ENCODE measurements at regions not wholly inside any gene's neighbourhood (a gene's known extent, or its start where the extent isn't known, plus 50 kb on each side); places are given as distances from the start of the nearest gene placed in this dataset.

GRCh38 chr4:14371131-14371530 is 631.1 kb upstream of the CPEB2 start:
- DNase-seq (ENCODE audit: low spot score in 2 of 2) (no peak), ATAC-seq (replicated peaks; ENCODE audit: extremely low read depth, poor library complexity, severe bottlenecking) (no peak)
- H3K27me3 Mint-ChIP-seq: no peaks in the 10 kb centered on the region
- H3K36me3 Mint-ChIP-seq (ENCODE audit: insufficient read depth): no peaks in the 10 kb centered on the region
- peaks cover 12% of the 10 kb centered on the region for H3K9me3 Mint-ChIP-seq
- H3K27ac Mint-ChIP-seq (ENCODE audit: low read depth): no peak overlapping the region
- H3K4me1 Mint-ChIP-seq: no peaks in the 10 kb centered on the region
- H3K4me3 Mint-ChIP-seq: no peak overlapping the region

GRCh38 chr4:14375816-14376215 is 626.5 kb upstream of the CPEB2 start:
- ATAC-seq (replicated peaks; ENCODE audit: extremely low read depth, poor library complexity, severe bottlenecking): no peak
- DNase-seq (ENCODE audit: low spot score in 2 of 2): no peak
- Mint-ChIP-seq H3K27ac (ENCODE audit: low read depth) (no peak overlapping the region), H3K36me3 (ENCODE audit: insufficient read depth) (no peaks in the 10 kb centered on the region), H3K4me1 (no peaks in the 10 kb centered on the region), H3K4me3 (no peak overlapping the region), H3K27me3 (no peaks in the 10 kb centered on the region), H3K9me3 (peaks cover 4% of the 10 kb centered on the region)

GRCh38 chr4:14379183-14379582 is 623.1 kb upstream of the CPEB2 start:
- ATAC-seq (replicated peaks; ENCODE audit: extremely low read depth, poor library complexity, severe bottlenecking) (no peak), DNase-seq (ENCODE audit: low spot score in 2 of 2) (no peak)
- no peaks in the 10 kb centered on the region for H3K36me3 Mint-ChIP-seq (ENCODE audit: insufficient read depth)
- no peak overlapping the region for H3K27ac Mint-ChIP-seq (ENCODE audit: low read depth)
- H3K27me3 Mint-ChIP-seq: no peaks in the 10 kb centered on the region
- no peaks in the 10 kb centered on the region for H3K9me3 Mint-ChIP-seq
- no peaks in the 10 kb centered on the region for H3K4me1 Mint-ChIP-seq
- no peak overlapping the region for H3K4me3 Mint-ChIP-seq

GRCh38 chr4:14383652-14384051 is 618.6 kb upstream of the CPEB2 start:
- Mint-ChIP-seq H3K9me3 (peaks cover 6% of the 10 kb centered on the region), H3K27ac (ENCODE audit: low read depth) (no peak overlapping the region), H3K4me1 (no peaks in the 10 kb centered on the region), H3K4me3 (no peak overlapping the region), H3K36me3 (ENCODE audit: insufficient read depth) (no peaks in the 10 kb centered on the region), H3K27me3 (no peaks in the 10 kb centered on the region)
- DNase-seq (ENCODE audit: low spot score in 2 of 2) (no peak), ATAC-seq (replicated peaks; ENCODE audit: extremely low read depth, poor library complexity, severe bottlenecking) (no peak)

GRCh38 chr4:14384824-14385223 is 617.5 kb upstream of the CPEB2 start:
- no peak for ATAC-seq (replicated peaks; ENCODE audit: extremely low read depth, poor library complexity, severe bottlenecking)
- no peaks in the 10 kb centered on the region for H3K27me3 Mint-ChIP-seq
- no peak overlapping the region for H3K4me3 Mint-ChIP-seq
- no peaks in the 10 kb centered on the region for H3K4me1 Mint-ChIP-seq
- no peak overlapping the region for H3K27ac Mint-ChIP-seq (ENCODE audit: low read depth)
- peaks cover 6% of the 10 kb centered on the region for H3K9me3 Mint-ChIP-seq
- H3K36me3 Mint-ChIP-seq (ENCODE audit: insufficient read depth): no peaks in the 10 kb centered on the region
- DNase-seq (ENCODE audit: low spot score in 2 of 2): no peak

- no peaks in the 10 kb centered on the region for H3K4me1 Mint-ChIP-seq
- ATAC-seq (replicated peaks; ENCODE audit: extremely low read depth, poor library complexity, severe bottlenecking) (no peak), DNase-seq (ENCODE audit: low spot score in 2 of 2) (no peak)
- H3K9me3 Mint-ChIP-seq: peaks cover 6% of the 10 kb centered on the region
- H3K36me3 Mint-ChIP-seq (ENCODE audit: insufficient read depth): no peaks in the 10 kb centered on the region
- H3K27ac Mint-ChIP-seq (ENCODE audit: low read depth): no peak overlapping the region
- H3K4me3 Mint-ChIP-seq: no peak overlapping the region
- no peaks in the 10 kb centered on the region for H3K27me3 Mint-ChIP-seq
Measured at GRCh38 chr4:14386196-14386595, 616.1 kb upstream of the CPEB2 start.

- H3K4me3 Mint-ChIP-seq: no peak overlapping the region
- no peaks in the 10 kb centered on the region for H3K4me1 Mint-ChIP-seq
- H3K9me3 Mint-ChIP-seq: peaks cover 12% of the 10 kb centered on the region
- H3K27ac Mint-ChIP-seq (ENCODE audit: low read depth): no peak overlapping the region
- H3K36me3 Mint-ChIP-seq (ENCODE audit: insufficient read depth): no peaks in the 10 kb centered on the region
- H3K27me3 Mint-ChIP-seq: no peaks in the 10 kb centered on the region
- DNase-seq (ENCODE audit: low spot score in 2 of 2) (no peak), ATAC-seq (replicated peaks; ENCODE audit: extremely low read depth, poor library complexity, severe bottlenecking) (no peak)
Measured at GRCh38 chr4:14387647-14388046, 614.6 kb upstream of the CPEB2 start.

- Mint-ChIP-seq H3K27me3 (no peaks in the 10 kb centered on the region), H3K4me3 (no peak overlapping the region), H3K36me3 (ENCODE audit: insufficient read depth) (no peaks in the 10 kb centered on the region), H3K27ac (ENCODE audit: low read depth) (no peak overlapping the region), H3K9me3 (peaks cover 6% of the 10 kb centered on the region), H3K4me1 (no peaks in the 10 kb centered on the region)
- ATAC-seq (replicated peaks; ENCODE audit: extremely low read depth, poor library complexity, severe bottlenecking): no peak
- DNase-seq (ENCODE audit: low spot score in 2 of 2): no peak
Measured at GRCh38 chr4:14392378-14392777, 609.9 kb upstream of the CPEB2 start.

GRCh38 chr4:14396183-14396582 is 606.1 kb upstream of the CPEB2 start:
- ATAC-seq (replicated peaks; ENCODE audit: extremely low read depth, poor library complexity, severe bottlenecking): no peak

GRCh38 chr4:14399848-14400247 is 602.4 kb upstream of the CPEB2 start:
- Mint-ChIP-seq H3K36me3 (ENCODE audit: insufficient read depth) (no peaks in the 10 kb centered on the region), H3K27me3 (no peaks in the 10 kb centered on the region), H3K27ac (ENCODE audit: low read depth) (no peak overlapping the region), H3K4me3 (no peak overlapping the region), H3K9me3 (peaks cover 16% of the 10 kb centered on the region), H3K4me1 (no peaks in the 10 kb centered on the region)
- no peak for DNase-seq (ENCODE audit: low spot score in 2 of 2)
- ATAC-seq (replicated peaks; ENCODE audit: extremely low read depth, poor library complexity, severe bottlenecking): no peak

More at GRCh38 chr4:14396183-14396582, 606.1 kb upstream of the CPEB2 start:
- Mint-ChIP-seq H3K9me3 (peaks cover 17% of the 10 kb centered on the region), H3K27me3 (no peaks in the 10 kb centered on the region), H3K4me3 (no peak overlapping the region), H3K4me1 (no peaks in the 10 kb centered on the region), H3K27ac (ENCODE audit: low read depth) (no peak overlapping the region), H3K36me3 (ENCODE audit: insufficient read depth) (no peaks in the 10 kb centered on the region)
- DNase-seq (ENCODE audit: low spot score in 2 of 2): no peak

GRCh38 chr4:14400307-14400706 is 602.0 kb upstream of the CPEB2 start:
- ATAC-seq (replicated peaks; ENCODE audit: extremely low read depth, poor library complexity, severe bottlenecking) (no peak), DNase-seq (ENCODE audit: low spot score in 2 of 2) (no peak)
- H3K27me3 Mint-ChIP-seq: no peaks in the 10 kb centered on the region

GRCh38 chr4:14403132-14403531 is 599.1 kb upstream of the CPEB2 start:
- no peaks in the 10 kb centered on the region for H3K4me1 Mint-ChIP-seq
- ATAC-seq (replicated peaks; ENCODE audit: extremely low read depth, poor library complexity, severe bottlenecking): no peak
- no peaks in the 10 kb centered on the region for H3K27me3 Mint-ChIP-seq
- DNase-seq (ENCODE audit: low spot score in 2 of 2): no peak
- H3K27ac Mint-ChIP-seq (ENCODE audit: low read depth): no peak overlapping the region
- H3K4me3 Mint-ChIP-seq: no peak overlapping the region
- H3K36me3 Mint-ChIP-seq (ENCODE audit: insufficient read depth): no peaks in the 10 kb centered on the region
- peaks cover 16% of the 10 kb centered on the region for H3K9me3 Mint-ChIP-seq

More at GRCh38 chr4:14400307-14400706, 602.0 kb upstream of the CPEB2 start:
- Mint-ChIP-seq H3K4me3 (no peak overlapping the region), H3K9me3 (peaks cover 16% of the 10 kb centered on the region), H3K36me3 (ENCODE audit: insufficient read depth) (no peaks in the 10 kb centered on the region), H3K27ac (ENCODE audit: low read depth) (no peak overlapping the region), H3K4me1 (no peaks in the 10 kb centered on the region)

GRCh38 chr4:14404730-14405129 is 597.6 kb upstream of the CPEB2 start:
- H3K27me3 Mint-ChIP-seq: no peaks in the 10 kb centered on the region

GRCh38 chr4:14410516-14410915 is 591.8 kb upstream of the CPEB2 start:
- H3K27ac Mint-ChIP-seq (ENCODE audit: low read depth): no peak overlapping the region

More at GRCh38 chr4:14404730-14405129, 597.6 kb upstream of the CPEB2 start:
- H3K4me1 Mint-ChIP-seq: no peaks in the 10 kb centered on the region
- no peak overlapping the region for H3K27ac Mint-ChIP-seq (ENCODE audit: low read depth)
- DNase-seq (ENCODE audit: low spot score in 2 of 2) (no peak), ATAC-seq (replicated peaks; ENCODE audit: extremely low read depth, poor library complexity, severe bottlenecking) (no peak)
- no peaks in the 10 kb centered on the region for H3K36me3 Mint-ChIP-seq (ENCODE audit: insufficient read depth)
- H3K4me3 Mint-ChIP-seq: no peak overlapping the region
- H3K9me3 Mint-ChIP-seq: peaks cover 5% of the 10 kb centered on the region

More at GRCh38 chr4:14410516-14410915, 591.8 kb upstream of the CPEB2 start:
- Mint-ChIP-seq H3K9me3 (no peaks in the 10 kb centered on the region), H3K27me3 (no peaks in the 10 kb centered on the region), H3K4me1 (no peaks in the 10 kb centered on the region), H3K36me3 (ENCODE audit: insufficient read depth) (no peaks in the 10 kb centered on the region), H3K4me3 (no peak overlapping the region)
- DNase-seq (ENCODE audit: low spot score in 2 of 2) (no peak), ATAC-seq (replicated peaks; ENCODE audit: extremely low read depth, poor library complexity, severe bottlenecking) (no peak)

Data from central memory CD8-positive, alpha-beta T cell (primary cell).